Esophagus squamous epithelium (tissue), 4 donors: ENCODE measurements at regions not wholly inside any gene's neighbourhood (a gene's known extent, or its start where the extent isn't known, plus 50 kb on each side); places are given as distances from the start of the nearest gene placed in this dataset.

Source experiments
- CTCF ChIP-seq, 6 experiments: fragments of 450-650 bp in 4 of 6; fragments of 200-600 bp in 2 of 6; sonication (generic) in 2 of 6; IDR thresholded peaks; one replicate each; pipeline ENCODE4 v1.5.1; 2016 to 2019; ENCODE audit warnings: antibody characterized with exemption in 6 of 6, mild to moderate bottlenecking in 4 of 6, moderate library complexity in 4 of 6
- POLR2A ChIP-seq, 4 donors: fragments of 450-650 bp; IDR thresholded peaks; one replicate each; pipeline ENCODE4 v1.6.1; 2017; ENCODE audit warnings: antibody characterized with exemption in 4 of 4, mild to moderate bottlenecking in 4 of 4, moderate library complexity in 3 of 4

DNA sequence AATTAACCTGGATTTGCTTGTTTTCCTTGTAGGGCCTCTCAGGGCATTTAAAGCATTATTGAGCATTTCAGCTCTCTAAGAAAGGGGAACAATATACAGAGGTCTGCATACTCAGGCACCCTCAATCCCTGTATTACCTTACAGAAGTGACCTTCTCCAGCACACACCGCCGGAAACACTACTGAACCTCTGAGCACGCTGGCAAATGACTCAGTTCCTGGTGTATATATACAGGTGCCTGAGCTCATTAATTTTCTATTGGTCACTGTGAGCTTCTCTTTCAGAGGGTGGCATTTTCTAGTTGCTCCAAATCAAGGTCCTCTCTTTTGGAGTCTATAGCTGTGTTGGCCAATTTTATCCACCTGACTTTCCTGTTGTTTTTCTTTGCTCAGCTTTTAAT lies 85.2 kb upstream of the COPS8 start:
- TF ChIP-seq CTCF (IDR thresholded peaks at IDR 0.05) (no peak), POLR2A (IDR thresholded peaks at IDR 0.05) (no peak)
